ENCODE measurements at regions not wholly inside any gene's neighbourhood (a gene's known extent, or its start where the extent isn't known, plus 50 kb on each side); places are given as distances from the start of the nearest gene placed in this dataset.

GRCh38 chr12:116401565-116401964 lies 124.1 kb upstream of the MED13L start:
- DNase-seq (ENCODE audit: low read depth in 3 of 3, low spot score in 1 of 3) = no peak

GRCh38 chr12:116402163-116402939 lies 124.9 kb upstream of the MED13L start:
- no peak for DNase-seq (ENCODE audit: low read depth in 3 of 3, low spot score in 1 of 3)

- no peak for DNase-seq (ENCODE audit: low read depth in 3 of 3, low spot score in 1 of 3)
Observed at GRCh38 chr12:116403546-116403945, 126.1 kb upstream of the MED13L start.

- no peak for DNase-seq (ENCODE audit: low read depth in 3 of 3, low spot score in 1 of 3)
Observed at GRCh38 chr12:116404247-116404646, 126.8 kb upstream of the MED13L start.

DNA sequence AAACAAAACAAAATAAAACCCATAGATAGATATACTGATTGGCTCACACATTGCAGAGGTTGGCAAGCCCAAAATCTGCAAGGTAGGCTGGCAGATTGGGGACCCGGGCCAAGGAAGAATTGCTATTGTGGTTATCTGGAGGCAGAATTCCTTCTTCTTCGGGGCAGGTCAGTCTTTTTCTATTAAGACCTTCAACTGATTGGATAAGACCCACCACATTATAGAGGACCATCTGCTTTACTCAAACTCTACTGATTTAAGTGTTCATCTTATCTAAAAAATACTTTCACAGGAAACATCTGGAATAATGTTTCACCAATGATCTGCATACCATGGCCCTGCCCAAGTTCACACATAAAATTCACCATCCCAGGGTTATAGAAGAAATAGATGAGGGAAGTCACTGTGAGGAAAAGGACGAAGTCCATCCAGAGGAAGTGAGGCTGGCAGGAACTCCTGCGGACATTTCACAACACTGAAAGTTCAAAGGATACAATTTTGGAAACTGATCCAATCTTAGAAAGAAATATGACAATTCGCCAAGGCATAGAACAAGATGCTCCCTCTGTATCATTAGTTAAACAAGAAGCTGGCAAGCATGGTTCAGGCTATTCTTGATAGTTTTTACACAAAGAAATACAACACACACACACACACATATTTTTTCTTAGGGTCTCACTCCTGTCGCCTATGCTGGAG lies 127.6 kb upstream of the MED13L start:
- DNase-seq (ENCODE audit: low read depth in 3 of 3, low spot score in 1 of 3) = no peak

DNA sequence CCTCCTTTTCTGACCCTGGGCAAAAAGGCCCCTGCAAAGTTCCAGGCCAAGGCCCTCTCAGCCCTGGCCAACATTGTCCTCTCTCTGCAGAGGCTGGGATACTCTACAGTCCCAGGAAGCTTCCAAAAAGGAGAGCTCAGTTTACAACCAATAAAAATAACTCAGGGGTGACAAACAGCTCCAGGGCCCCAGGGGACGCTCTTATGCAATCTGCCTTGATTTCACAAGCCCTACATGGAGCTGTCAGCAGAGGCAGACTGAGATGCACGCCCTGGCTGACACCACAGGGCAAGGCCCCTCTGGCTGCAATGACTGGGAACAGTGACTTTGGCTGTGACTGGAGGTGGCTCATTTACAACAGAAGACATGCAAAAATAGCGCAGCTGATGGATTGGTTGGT lies 129.0 kb upstream of the MED13L start:
- DNase-seq (ENCODE audit: low read depth in 3 of 3, low spot score in 1 of 3) = no peak

- no peak for DNase-seq (ENCODE audit: low read depth in 3 of 3, low spot score in 1 of 3)
Observed at GRCh38 chr12:116408489-116409250, 131.2 kb upstream of the MED13L start.

GRCh38 chr12:116411977-116412376 lies 134.5 kb upstream of the MED13L start:
- DNase-seq (ENCODE audit: low read depth in 3 of 3, low spot score in 1 of 3) = no peak

DNA sequence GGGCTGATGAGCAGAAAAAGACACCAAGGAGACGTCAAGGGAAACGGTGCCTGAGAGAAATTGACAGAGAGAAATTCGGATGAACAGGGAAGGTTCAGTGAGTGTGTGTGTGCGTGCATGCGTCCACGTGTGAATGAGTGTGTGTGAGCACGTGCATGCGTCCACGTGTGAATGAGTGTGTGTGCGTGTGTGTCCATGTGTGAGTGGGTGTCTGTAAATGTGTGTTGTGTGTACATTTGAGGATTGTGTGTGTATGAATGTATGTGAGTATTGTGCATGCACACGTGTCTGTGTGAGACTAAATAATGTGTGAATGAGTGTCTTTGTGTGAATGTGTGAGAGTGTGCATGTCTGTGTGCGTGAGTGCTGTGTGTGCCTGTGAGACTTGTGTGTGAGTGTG lies 137.4 kb upstream of the MED13L start:
- no peak for DNase-seq (ENCODE audit: low read depth in 3 of 3, low spot score in 1 of 3)

- no peak for DNase-seq (ENCODE audit: low read depth in 3 of 3, low spot score in 1 of 3)
Observed at GRCh38 chr12:116415408-116416108, 138.1 kb upstream of the MED13L start.

DNA sequence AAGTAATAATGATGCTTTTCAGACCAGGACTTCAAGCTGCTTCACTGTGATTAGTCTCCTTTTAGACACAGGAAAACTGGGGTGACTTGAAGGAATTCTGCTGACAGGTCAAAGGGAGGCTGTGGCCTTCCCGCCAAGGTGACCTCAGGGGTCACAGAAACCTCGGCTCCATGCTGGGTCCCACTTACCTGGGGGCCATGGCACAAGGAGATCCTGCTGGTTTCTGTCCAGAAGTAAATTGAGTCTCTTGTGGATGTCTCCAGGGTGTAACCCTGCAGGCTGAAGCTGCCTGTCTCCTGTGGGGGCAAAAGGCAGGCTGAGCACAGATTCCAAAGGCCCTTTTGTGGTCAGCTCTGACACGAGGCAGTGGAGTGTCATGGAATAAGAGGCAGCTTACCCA lies 138.7 kb upstream of the MED13L start:
- no peak for DNase-seq (ENCODE audit: low read depth in 3 of 3, low spot score in 1 of 3)

DNA sequence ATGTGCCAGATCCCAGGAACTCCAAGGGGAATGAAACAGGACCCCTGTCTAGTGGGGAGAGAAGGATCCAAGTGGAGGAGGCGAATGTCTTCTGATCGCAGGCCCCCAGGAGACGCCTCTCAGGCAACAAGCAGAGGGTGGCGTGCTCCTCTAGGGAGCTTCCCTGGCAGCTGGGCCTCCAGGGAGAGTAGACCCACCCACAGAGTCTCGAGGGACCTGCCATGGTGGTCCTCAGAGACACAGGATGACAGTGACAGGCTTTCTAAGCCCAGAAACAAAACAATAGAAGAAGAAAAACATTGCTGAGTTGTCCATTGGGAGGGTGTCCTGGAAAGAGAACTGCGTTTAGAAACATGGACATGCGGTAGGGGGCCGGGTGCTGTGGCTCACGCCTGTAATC lies 140.6 kb upstream of the MAP1LC3B2 start:
- DNase-seq (ENCODE audit: low read depth in 3 of 3, low spot score in 1 of 3) = no peak

DNA sequence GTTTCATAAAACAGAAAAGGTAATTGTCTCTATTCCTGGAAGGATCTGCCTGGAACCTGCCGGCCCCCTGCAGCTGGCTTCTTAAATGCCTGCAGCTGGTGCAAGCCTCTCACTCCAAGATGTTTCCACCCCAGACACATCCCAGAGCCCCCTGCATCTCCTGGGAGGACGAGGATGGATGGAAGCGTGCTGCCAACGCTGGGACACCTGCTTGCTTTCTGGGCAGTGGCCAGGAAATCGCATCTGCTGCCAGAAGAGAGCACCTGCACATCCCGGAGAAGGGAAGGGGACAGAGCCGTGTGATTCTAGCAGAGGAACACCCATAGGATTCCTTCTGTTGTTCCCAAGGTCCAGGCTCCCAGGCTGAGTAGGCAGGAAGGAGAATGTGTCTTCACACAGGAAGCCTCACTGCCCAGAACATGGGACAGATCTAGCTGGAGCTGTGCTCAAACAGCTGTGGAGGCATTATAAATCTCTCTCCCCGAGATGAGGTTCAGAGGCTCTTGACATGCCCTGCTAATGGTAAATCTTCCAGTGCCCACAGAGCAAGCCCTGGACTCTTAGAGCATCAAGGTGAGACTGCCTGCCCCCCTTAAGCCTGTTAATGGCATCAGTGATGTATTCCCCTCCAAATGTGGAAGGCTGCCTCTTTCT lies 138.8 kb upstream of the MAP1LC3B2 start:
- no peak for DNase-seq (ENCODE audit: low read depth in 3 of 3, low spot score in 1 of 3)

DNA sequence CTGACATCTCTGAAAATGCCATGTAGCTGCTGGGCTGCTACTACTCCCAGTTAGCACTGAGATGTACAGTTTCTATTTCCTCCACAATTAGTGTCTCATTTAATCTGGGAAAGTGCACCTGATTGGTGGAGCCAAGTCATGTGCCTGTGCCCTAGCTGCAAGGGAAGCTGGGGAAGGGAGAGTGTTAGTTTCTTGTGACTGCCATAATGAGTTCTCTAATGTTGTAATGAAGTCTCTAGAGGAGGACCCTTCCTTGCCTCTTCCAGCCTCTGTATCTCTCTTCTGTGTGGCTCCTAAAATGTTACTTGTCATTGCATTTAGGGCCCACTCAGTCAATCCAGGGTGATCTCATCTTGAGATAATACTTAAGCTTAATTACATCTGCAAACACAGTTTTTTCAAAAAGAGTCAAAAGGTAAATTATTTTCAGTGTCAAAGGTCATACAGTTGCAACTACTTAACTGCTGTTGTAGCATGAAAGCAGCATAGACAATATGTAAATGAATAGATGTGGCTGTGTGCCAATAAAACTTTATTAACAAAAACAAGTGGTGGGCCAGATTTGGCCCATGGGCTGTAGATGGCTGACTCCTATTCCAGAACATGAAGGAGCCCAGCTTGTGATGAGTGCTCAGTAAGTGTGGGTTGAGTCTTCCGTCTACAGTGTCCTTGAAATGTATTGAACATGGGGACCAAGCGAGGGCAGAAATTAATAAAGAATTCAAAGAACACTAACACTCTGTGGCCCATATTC lies 137.2 kb upstream of the MAP1LC3B2 start:
- DNase-seq (ENCODE audit: low read depth in 3 of 3, low spot score in 1 of 3) = no peak

GRCh38 chr12:116423094-116423493 lies 136.1 kb upstream of the MAP1LC3B2 start:
- DNase-seq (ENCODE audit: low read depth in 3 of 3, low spot score in 1 of 3) = no peak

DNA sequence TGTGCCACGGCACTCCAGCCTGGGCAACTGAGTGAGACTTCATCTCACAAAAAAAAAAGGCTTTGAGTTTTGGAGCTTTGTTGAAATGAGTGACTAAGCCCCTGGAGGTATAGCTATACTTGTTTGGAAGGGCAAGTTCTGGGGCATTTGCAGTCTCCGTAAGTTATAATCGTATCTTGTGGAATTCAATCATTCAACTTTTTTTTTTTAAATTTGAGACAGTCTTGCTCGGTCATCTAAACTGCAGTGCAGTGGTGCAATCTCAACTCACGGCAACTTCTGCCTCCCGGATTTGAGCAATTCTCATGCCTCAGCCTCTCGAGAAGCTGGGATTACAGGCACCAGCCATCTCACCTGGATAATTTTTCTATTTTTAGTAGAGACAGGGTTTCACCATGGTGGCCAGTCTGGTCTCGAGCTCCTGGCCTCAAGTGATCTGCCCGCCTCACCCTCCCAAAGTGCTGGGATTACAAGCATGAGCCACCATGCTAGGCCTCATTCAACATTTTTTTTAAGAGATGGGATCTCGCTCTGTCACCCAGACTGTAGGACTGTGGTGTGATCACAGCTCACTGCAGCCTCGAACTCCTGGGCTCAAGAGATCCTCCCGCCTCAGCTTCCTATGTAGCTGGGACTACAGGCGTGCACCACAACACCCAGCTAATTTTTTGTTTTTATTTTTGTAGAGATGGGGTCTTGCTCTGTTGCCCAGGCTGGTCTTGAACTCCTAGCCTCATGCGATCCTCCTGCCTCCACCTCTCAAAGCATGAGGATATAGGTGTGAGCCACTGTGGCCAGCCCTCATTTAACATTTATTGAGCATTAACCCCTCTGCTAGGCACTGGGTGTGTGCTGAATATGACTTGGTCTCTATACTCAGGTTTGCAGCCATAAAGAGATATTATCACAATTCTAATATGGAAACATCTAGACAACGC lies 133.7 kb upstream of the MAP1LC3B2 start:
- no peak for DNase-seq (ENCODE audit: low read depth in 3 of 3, low spot score in 1 of 3)

DNA sequence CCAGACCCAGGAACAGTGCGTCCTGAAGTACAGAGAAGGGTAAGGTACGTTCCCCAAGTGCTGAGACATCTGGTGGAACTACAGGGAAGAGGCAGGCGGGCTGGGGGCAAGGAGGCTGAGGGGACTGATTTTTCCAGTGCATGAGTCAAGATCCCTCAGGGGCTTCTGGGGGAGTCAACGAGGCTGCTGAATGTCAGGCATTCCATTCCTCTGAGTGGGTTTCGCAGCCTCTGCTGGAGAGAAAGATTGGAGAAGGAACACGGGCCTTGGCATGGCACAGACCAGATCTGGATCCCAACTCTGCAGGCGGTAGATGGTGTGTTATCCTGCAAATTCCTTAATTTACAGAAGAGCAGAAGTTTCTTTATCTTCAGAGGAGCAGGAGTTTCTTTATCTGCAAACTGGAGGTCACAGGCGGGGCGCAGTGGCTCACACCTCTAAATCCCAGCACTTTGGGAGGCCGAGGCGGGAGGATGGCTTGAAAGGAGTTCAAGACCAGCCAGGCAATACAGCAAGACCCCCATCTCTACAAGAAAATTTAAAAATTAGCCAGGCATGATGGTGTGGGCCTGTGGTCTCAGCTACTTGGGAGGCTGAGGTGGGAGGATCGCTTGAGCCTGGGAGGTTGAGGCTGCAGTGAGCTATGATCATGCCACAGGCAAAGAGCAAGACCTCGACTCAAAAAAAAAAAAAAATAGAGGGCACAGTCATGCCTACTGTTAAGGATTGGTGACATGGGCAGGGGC lies 132.6 kb upstream of the MAP1LC3B2 start:
- no peak for DNase-seq (ENCODE audit: low read depth in 3 of 3, low spot score in 1 of 3)

DNA sequence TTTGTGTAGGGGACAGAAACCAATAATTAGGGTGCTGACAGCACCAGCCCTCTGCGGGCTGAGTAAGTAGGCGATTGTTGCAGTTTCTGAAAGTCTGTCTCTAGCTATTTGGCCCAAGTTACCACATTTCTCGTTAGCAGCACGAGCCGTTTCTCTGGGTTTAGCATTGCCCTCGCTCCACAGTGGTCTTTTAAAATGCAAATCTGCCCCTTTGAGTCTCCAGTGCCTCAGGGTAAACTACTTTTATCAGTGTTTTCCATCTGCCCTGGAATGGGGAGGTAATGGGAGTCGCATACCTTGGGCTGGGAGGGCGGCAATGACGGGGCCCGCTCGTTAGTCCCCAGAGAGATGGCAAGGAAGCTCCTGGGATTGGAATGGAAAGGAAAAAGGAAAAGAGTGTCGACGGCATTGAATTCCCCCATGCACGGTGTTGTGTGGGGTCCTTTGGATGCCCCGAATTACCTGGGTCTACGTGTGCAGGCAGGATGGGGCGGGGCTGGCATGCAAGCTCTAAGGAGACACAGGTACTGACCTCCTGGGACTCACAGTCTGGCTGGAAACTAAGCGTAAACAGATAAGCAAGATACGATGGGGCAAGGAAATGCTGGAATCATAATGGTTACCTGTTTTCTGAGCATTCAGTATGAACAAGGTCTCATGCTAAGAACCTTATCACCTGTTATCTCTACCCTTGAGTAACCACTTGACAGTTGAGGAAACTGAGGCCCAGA lies 131.8 kb upstream of the MAP1LC3B2 start:
- DNase-seq (ENCODE audit: low read depth in 3 of 3, low spot score in 1 of 3) = no peak

Measured in stimulated activated CD4-positive, alpha-beta T cell treated with anti-CD3 and anti-CD28 coated beads, TNF-alpha, amount 100 ng/mL, for 1 hour (primary cell).